H9 (cell line): ENCODE measurements at regions not wholly inside any gene's neighbourhood (a gene's known extent, or its start where the extent isn't known, plus 50 kb on each side); places are given as distances from the start of the nearest gene placed in this dataset.
A peak's percentile ranks its signal among the peaks of the same experiment; 100 is the strongest.
"Not testable (repeated sequence)": the region's sequence is repeated elsewhere in the genome, so short reads cannot be mapped to it uniquely, and the experiment has no call there.

ENCODE experiments used
- DNase-seq: peaks from one replicate; pipeline ENCODE4 v3.0.0-alpha.2; 2017
- H2AFZ ChIP-seq: one replicate; pipeline ENCODE4 v1.6.1; 2013; ENCODE audit warnings: mild to moderate bottlenecking, low read length, control low read depth, moderate library complexity
- H2AK5ac ChIP-seq: 2 replicates; pipeline ENCODE4 v1.6.1; 2013; ENCODE audit warnings: low read length, control low read depth, mixed read lengths; ENCODE audit not compliant: insufficient read length
- H2BK120ac ChIP-seq: one replicate; pipeline ENCODE4 v1.6.1; 2013; ENCODE audit warnings: low read depth, mild to moderate bottlenecking, low read length, control low read depth, inconsistent platforms; ENCODE audit not compliant: poor library complexity, severe bottlenecking
- H2BK12ac ChIP-seq: 2 replicates; pipeline ENCODE4 v1.6.1; 2013; ENCODE audit warnings: low read length, control low read depth, mixed read lengths, low read depth; ENCODE audit not compliant: insufficient read length
- H2BK15ac ChIP-seq: 2 replicates; pipeline ENCODE4 v1.6.1; 2013; ENCODE audit warnings: low read depth, low read length, control low read depth
- H2BK20ac ChIP-seq: one replicate; pipeline ENCODE4 v1.6.1; 2013; ENCODE audit warnings: low read depth, mild to moderate bottlenecking, low read length, control low read depth, inconsistent platforms; ENCODE audit not compliant: poor library complexity, severe bottlenecking
- H2BK5ac ChIP-seq: 2 replicates; pipeline ENCODE4 v1.6.1; 2013; ENCODE audit warnings: low read length, control low read depth, mixed read lengths; ENCODE audit not compliant: insufficient read length
- H3K14ac ChIP-seq: 2 replicates; pipeline ENCODE4 v1.6.1; 2013; ENCODE audit warnings: low read length, control low read depth; ENCODE audit not compliant: insufficient read depth
- H3K18ac ChIP-seq: 2 replicates; pipeline ENCODE4 v1.6.1; 2013; ENCODE audit warnings: low read depth, mild to moderate bottlenecking, mixed read lengths, low read length, control low read depth; ENCODE audit not compliant: insufficient read length
- H3K23ac ChIP-seq: 2 replicates; pipeline ENCODE4 v1.6.1; 2013; ENCODE audit warnings: low read length, control low read depth, mixed read lengths, low read depth; ENCODE audit not compliant: insufficient read length
- H3K23me2 ChIP-seq: 2 replicates; pipeline ENCODE4 v1.6.1; 2013; ENCODE audit warnings: low read depth, mild to moderate bottlenecking, mixed read lengths, low read length, control low read depth; ENCODE audit not compliant: insufficient read length, poor library complexity, severe bottlenecking
- H3K27ac ChIP-seq: 2 replicates; pipeline ENCODE4 v1.5.1; 2013; ENCODE audit warnings: low read length, control low read depth, mixed read lengths, low read depth; ENCODE audit not compliant: insufficient read length
- H3K27me3 ChIP-seq: 2 replicates; pipeline ENCODE4 v1.6.1; 2013; ENCODE audit warnings: low read length, control low read depth, inconsistent platforms; ENCODE audit not compliant: insufficient read depth
- H3K4ac ChIP-seq: 2 replicates; pipeline ENCODE4 v1.6.1; 2013; ENCODE audit warnings: low read depth, mild to moderate bottlenecking, control low read depth, inconsistent platforms, low read length, moderate library complexity
- H3K4me1 ChIP-seq: 2 replicates; pipeline ENCODE4 v1.6.1; 2013; ENCODE audit warnings: low read length, control low read depth, inconsistent platforms; ENCODE audit not compliant: insufficient read depth
- H3K4me2 ChIP-seq: 2 replicates; pipeline ENCODE4 v1.6.1; 2013; ENCODE audit warnings: low read length, control low read depth, mixed read lengths; ENCODE audit not compliant: insufficient read length, insufficient read depth
- H3K56ac ChIP-seq: 2 replicates; pipeline ENCODE4 v1.6.1; 2013; ENCODE audit warnings: low read depth, mild to moderate bottlenecking, mixed read lengths, low read length, control low read depth; ENCODE audit not compliant: insufficient read length
- H3K79me1 ChIP-seq: 2 replicates; pipeline ENCODE4 v1.6.1; 2013; ENCODE audit warnings: low read depth, mild to moderate bottlenecking, moderate library complexity, low read length, control low read depth, inconsistent platforms; ENCODE audit not compliant: insufficient read depth, poor library complexity, severe bottlenecking
- H3K79me2 ChIP-seq: 2 replicates; pipeline ENCODE4 v1.6.1; 2013; ENCODE audit warnings: low read length, control low read depth, inconsistent platforms; ENCODE audit not compliant: insufficient read depth
- H3K9ac ChIP-seq: 2 replicates; pipeline ENCODE4 v1.6.1; 2013; ENCODE audit warnings: low read length, control low read depth, mixed read lengths; ENCODE audit not compliant: insufficient read length; ENCODE audit errors: extremely low read depth
- H3K9me3 ChIP-seq: one replicate; pipeline ENCODE4 v1.6.1; 2013; ENCODE audit warnings: low read depth, low read length, inconsistent platforms; ENCODE audit not compliant: control insufficient read depth
- H3T11ph ChIP-seq: one replicate; pipeline ENCODE4 v1.6.1; 2013; ENCODE audit warnings: mild to moderate bottlenecking, low read length, control low read depth, inconsistent platforms
- H4K20me1 ChIP-seq: one replicate; pipeline ENCODE4 v1.6.1; 2013; ENCODE audit not compliant: control insufficient read depth, insufficient read length, insufficient read depth
- H4K5ac ChIP-seq: 2 replicates; pipeline ENCODE4 v1.6.1; 2013; ENCODE audit warnings: low read depth, mild to moderate bottlenecking, mixed read lengths, low read length, control low read depth; ENCODE audit not compliant: insufficient read length
- H4K8ac ChIP-seq: replicated peaks from 2 replicates; pipeline ENCODE4 v1.6.1; 2013; ENCODE audit warnings: low read length, control low read depth, mixed read lengths, low read depth; ENCODE audit not compliant: insufficient read length
- H4K91ac ChIP-seq: 2 replicates; pipeline ENCODE4 v1.6.1; 2013; ENCODE audit warnings: low read depth, mild to moderate bottlenecking, moderate library complexity, mixed read lengths, low read length, control low read depth; ENCODE audit not compliant: insufficient read length
- H3K27ac Mint-ChIP-seq, 3 experiments: 2 replicates in 2 of 3; 3 replicates in 1 of 3; pipeline ENCODE4 v1.8.0; 2020 to 2021; ENCODE audit warnings: mixed read lengths in 3 of 3, mild to moderate bottlenecking in 1 of 3, moderate library complexity in 1 of 3
- H3K27me3 Mint-ChIP-seq: 2 replicates; pipeline ENCODE4 v1.8.0; 2021; ENCODE audit warnings: low read depth, mild to moderate bottlenecking, moderate library complexity, mixed read lengths
- H3K36me3 Mint-ChIP-seq, 3 experiments: 2 replicates in 2 of 3; 3 replicates in 1 of 3; pipeline ENCODE4 v1.8.0; 2020 to 2021; ENCODE audit warnings: low read depth in 3 of 3, mixed read lengths in 3 of 3; ENCODE audit not compliant: insufficient read depth in 1 of 3
- H3K4me1 Mint-ChIP-seq, 2 experiments: 2 replicates each; pipeline ENCODE4 v1.8.0; 2020; ENCODE audit warnings: mixed read lengths in 2 of 2
- H3K4me3 Mint-ChIP-seq, 2 experiments: 2 replicates in 1 of 2; 3 replicates in 1 of 2; pipeline ENCODE4 v1.8.0; 2020 to 2021; ENCODE audit warnings: mild to moderate bottlenecking in 2 of 2, mixed read lengths in 2 of 2, moderate library complexity in 1 of 2
- H3K9me3 Mint-ChIP-seq, 2 experiments: 2 replicates in 1 of 2; 3 replicates in 1 of 2; pipeline ENCODE4 v1.8.0; 2020; ENCODE audit warnings: mild to moderate bottlenecking in 2 of 2, mixed read lengths in 2 of 2, moderate library complexity in 1 of 2
- CTCF ChIP-seq: fragments of 200-600 bp; sonication (generic); conservative IDR thresholded peaks from 3 replicates; pipeline ENCODE4 v1.8.0; 2021; ENCODE audit warnings: antibody characterized with exemption, mild to moderate bottlenecking
- WGBS: extraction: QIAGEN DNeasy Blood & Tissue Kit; methylation state at CpG from one replicate; pipeline ENCODE4 v1.1.7; 2013; ENCODE audit warnings: missing lambda C conversion rate, low lambda C conversion rate, mixed read lengths; ENCODE audit not compliant: insufficient read length; ENCODE audit errors: extremely low coverage; 5-methylcytosine and 5-hydroxymethylcytosine counted together

GRCh38 chr4:27811948-27812347 lies 951.3 kb downstream of the STIM2 start:
- no peak for TF ChIP-seq CTCF
- no peak overlapping the region for H2AFZ ChIP-seq
- Mint-ChIP-seq H3K27ac (no peak overlapping the region), H3K4me1 (peaks cover 0 to 5% of the 10 kb centered on the region in 2 experiments; a peak in 2 of 4 replicates), H3K27me3 (no peaks in the 10 kb centered on the region), H3K9me3 (peaks cover 8 to 9% of the 10 kb centered on the region in 2 experiments), H3K36me3 (peaks cover 1 to 6% (median 1%) of the 10 kb centered on the region in 3 experiments; a peak in 6 of 7 replicates), H3K4me3 (no peak overlapping the region)
- no peak overlapping the region for H3K4ac ChIP-seq
- H3K9me3 ChIP-seq, result no peaks in the 10 kb centered on the region
- H2BK15ac ChIP-seq, result no peak overlapping the region
- no peak overlapping the region for H3T11ph ChIP-seq
- H2BK12ac ChIP-seq, result no peak overlapping the region
- no peak overlapping the region for H2BK120ac ChIP-seq
- no peak overlapping the region for H3K4me2 ChIP-seq
- H2AK5ac ChIP-seq, result no peak overlapping the region
- no peaks in the 10 kb centered on the region for H3K79me1 ChIP-seq
- H2BK20ac ChIP-seq, result no peak overlapping the region
- no peak overlapping the region for H3K9ac ChIP-seq
- H3K27me3 ChIP-seq, result no peaks in the 10 kb centered on the region
- H4K91ac ChIP-seq, result no peak overlapping the region
- no CpG with 5 or more reads among the region's 3 CpGs for WGBS
- H4K20me1 ChIP-seq, result no peaks in the 10 kb centered on the region
- no peak overlapping the region for H4K5ac ChIP-seq
- H3K23ac ChIP-seq, result no peak overlapping the region
- H3K56ac ChIP-seq, result no peak overlapping the region
- H2BK5ac ChIP-seq, result no peak overlapping the region
- no peak overlapping the region for H3K27ac ChIP-seq
- no peak overlapping the region for H3K18ac ChIP-seq
- H3K14ac ChIP-seq, result no peak overlapping the region
- H4K8ac ChIP-seq, result no peak overlapping the region
- no peaks in the 10 kb centered on the region for H3K79me2 ChIP-seq
- DNase-seq, result no peak
- no peaks in the 10 kb centered on the region for H3K4me1 ChIP-seq
- no peaks in the 10 kb centered on the region for H3K23me2 ChIP-seq

GRCh38 chr4:27813226-27813625 lies 952.6 kb downstream of the STIM2 start:
- not testable (repeated sequence) for H3K4me2 ChIP-seq, H2AK5ac ChIP-seq, H3K14ac ChIP-seq, H2BK12ac ChIP-seq, H3K9ac ChIP-seq, H4K91ac ChIP-seq, H2BK120ac ChIP-seq, H3K4me1 Mint-ChIP-seq, H4K8ac ChIP-seq, H3K4ac ChIP-seq, H3K4me3 Mint-ChIP-seq, H2BK20ac ChIP-seq, H3K27ac ChIP-seq, H3K27me3 Mint-ChIP-seq, H3K23me2 ChIP-seq, H2BK15ac ChIP-seq, H3T11ph ChIP-seq, H3K79me1 ChIP-seq, H3K18ac ChIP-seq, H3K23ac ChIP-seq, H3K79me2 ChIP-seq, H4K20me1 ChIP-seq, H2AFZ ChIP-seq, H3K4me1 ChIP-seq, H3K27me3 ChIP-seq, H3K56ac ChIP-seq, H4K5ac ChIP-seq, H2BK5ac ChIP-seq, DNase-seq
- WGBS, result no CpG with 5 or more reads among the region's 6 CpGs
- peaks cover 19 to 22% of the 10 kb centered on the region in 2 experiments for H3K9me3 Mint-ChIP-seq
- peaks cover 9 to 19% (median 10%) of the 10 kb centered on the region in 3 experiments for H3K36me3 Mint-ChIP-seq
- H3K9me3 ChIP-seq, result peaks cover 11% of the 10 kb centered on the region
- peak overlapping the region in 2 of 3 experiments; percentile 30 to 88; a peak in 3 of 7 replicates for H3K27ac Mint-ChIP-seq
